ENCODE measurements at regions not wholly inside any gene's neighbourhood (a gene's known extent, or its start where the extent isn't known, plus 50 kb on each side); places are given as distances from the start of the nearest gene placed in this dataset.

GRCh38 chr13:95485518-95486144 lies 66.9 kb upstream of the CLDN10 start:
- peaks cover 6% of the 10 kb centered on the region for H3K27me3 ChIP-seq (ENCODE audit: control insufficient read depth, low read length)
- H4K20me1 ChIP-seq (ENCODE audit: control insufficient read depth, insufficient read depth, low read depth, low read length): no peaks in the 10 kb centered on the region
- no peaks in the 10 kb centered on the region for H3K36me3 ChIP-seq (ENCODE audit: control insufficient read depth, low read length)
- no peak overlapping the region for H3K27ac ChIP-seq (ENCODE audit: low read depth, low read length)
- H3K9me3 ChIP-seq (ENCODE audit: control insufficient read depth, insufficient read depth, low read length): no peaks in the 10 kb centered on the region
- H3F3A ChIP-seq (ENCODE audit: control insufficient read depth, insufficient read depth): no peaks in the 10 kb centered on the region
- no peak overlapping the region for H3K4me2 ChIP-seq (ENCODE audit: low read length)
- no peaks in the 10 kb centered on the region for H3K9me2 ChIP-seq (replicated peaks; ENCODE audit: control insufficient read depth, low read length)
- H3K4me1 ChIP-seq (ENCODE audit: control insufficient read depth, low read length): no peaks in the 10 kb centered on the region
- no peak overlapping the region for H3K4me3 ChIP-seq (ENCODE audit: low read length)
- no peaks in the 10 kb centered on the region for H3K79me2 ChIP-seq (ENCODE audit: control insufficient read depth, low read length)
- TF ChIP-seq EZH2phosphoT487 (IDR thresholded peaks at IDR 0.05; ENCODE audit: borderline replicate concordance, low read length): no peak
- TF ChIP-seq CTCF (IDR thresholded peaks at IDR 0.05; ENCODE audit: low read depth, low read length, poor library complexity, severe bottlenecking): no peak

DNA sequence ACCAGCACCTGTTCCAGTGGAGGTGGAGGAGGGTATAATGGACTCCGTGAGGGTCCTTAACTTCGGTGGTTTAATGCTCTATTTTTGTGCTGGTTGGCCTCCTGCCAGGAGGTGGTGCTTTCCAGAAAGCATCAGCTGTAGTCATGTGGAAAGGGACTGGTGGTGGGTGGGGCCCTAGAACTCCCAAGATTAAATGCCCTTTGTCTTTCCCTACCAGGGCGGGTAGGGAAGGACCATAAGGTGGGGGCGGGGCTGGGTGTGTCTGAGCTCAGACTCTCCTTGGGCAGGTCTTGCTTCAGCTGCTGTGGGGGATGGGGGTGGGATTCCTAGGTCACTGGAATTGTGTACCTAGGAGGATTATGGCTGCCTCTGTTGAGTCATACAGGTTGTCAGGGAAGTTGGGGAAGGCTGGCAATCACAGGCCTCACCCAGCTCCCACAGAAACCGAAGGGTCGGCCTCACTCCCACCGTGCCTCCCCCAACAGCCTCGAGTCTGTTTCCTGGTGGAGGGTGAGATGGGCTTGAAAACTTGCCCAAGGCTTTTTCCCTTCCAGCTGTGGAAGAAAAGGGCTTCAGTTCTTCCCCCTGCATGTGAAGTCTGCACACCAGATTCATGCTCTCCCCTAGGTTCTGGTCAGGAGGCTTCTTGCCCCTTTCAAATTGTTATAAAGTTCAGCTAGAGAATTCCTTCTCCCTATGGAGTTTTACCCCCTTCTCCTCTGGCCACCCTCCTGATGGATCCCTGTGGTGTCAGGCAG lies 60.3 kb upstream of the CLDN10 start:
- Histone ChIP-seq H3K4me3 (ENCODE audit: low read length) (no peak overlapping the region), H3K9me3 (ENCODE audit: control insufficient read depth, insufficient read depth, low read length) (no peaks in the 10 kb centered on the region), H3K4me1 (ENCODE audit: control insufficient read depth, low read length) (no peaks in the 10 kb centered on the region), H3K4me2 (ENCODE audit: low read length) (no peak overlapping the region), H4K20me1 (ENCODE audit: control insufficient read depth, insufficient read depth, low read depth, low read length) (no peaks in the 10 kb centered on the region), H3K36me3 (ENCODE audit: control insufficient read depth, low read length) (no peaks in the 10 kb centered on the region), H3K9me2 (replicated peaks; ENCODE audit: control insufficient read depth, low read length) (no peaks in the 10 kb centered on the region), H3K79me2 (ENCODE audit: control insufficient read depth, low read length) (no peaks in the 10 kb centered on the region), H3F3A (ENCODE audit: control insufficient read depth, insufficient read depth) (no peaks in the 10 kb centered on the region), H3K27ac (ENCODE audit: low read depth, low read length) (no peak overlapping the region), H3K27me3 (ENCODE audit: control insufficient read depth, low read length) (0 out of 2 replicates have a peak, but pooled peaks cover under 1% of the 10 kb centered on the region)
- TF ChIP-seq CTCF (IDR thresholded peaks at IDR 0.05; ENCODE audit: low read depth, low read length, poor library complexity, severe bottlenecking) (no peak), EZH2phosphoT487 (IDR thresholded peaks at IDR 0.05; ENCODE audit: borderline replicate concordance, low read length) (no peak)

DNA sequence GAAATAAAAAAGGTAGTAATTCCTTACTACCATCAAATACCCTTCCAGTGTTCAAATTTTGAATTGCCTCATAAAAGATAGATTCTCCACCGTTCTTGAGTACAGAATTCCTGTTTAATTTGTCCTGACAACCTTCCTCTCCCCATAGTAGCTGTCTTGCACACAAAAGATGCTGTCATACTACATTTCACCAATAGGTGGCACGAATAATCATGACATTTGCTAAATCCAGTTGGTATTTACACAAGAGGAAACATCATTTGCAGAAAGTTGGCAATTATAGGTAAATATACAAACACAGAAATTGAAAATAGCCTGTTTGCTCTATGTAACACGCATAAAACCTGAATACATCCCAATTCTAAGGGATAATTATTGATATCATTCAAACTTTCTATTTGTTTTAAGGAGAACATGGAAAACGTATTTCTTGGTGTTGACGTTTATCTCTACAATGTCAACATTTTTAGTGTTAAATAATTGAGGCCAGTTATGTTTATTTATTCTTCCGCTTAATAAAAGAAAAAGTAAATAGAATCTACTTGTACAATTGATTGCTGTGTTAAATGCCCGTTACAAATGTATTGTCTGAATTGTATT lies 58.3 kb upstream of the CLDN10 start:
- Histone ChIP-seq H3K9me2 (replicated peaks; ENCODE audit: control insufficient read depth, low read length) (no peaks in the 10 kb centered on the region), H3K4me1 (ENCODE audit: control insufficient read depth, low read length) (no peaks in the 10 kb centered on the region), H3K27me3 (ENCODE audit: control insufficient read depth, low read length) (0 out of 2 replicates have a peak, but pooled peaks cover 4% of the 10 kb centered on the region), H3K79me2 (ENCODE audit: control insufficient read depth, low read length) (no peaks in the 10 kb centered on the region), H3K4me2 (ENCODE audit: low read length) (no peak overlapping the region), H3K9me3 (ENCODE audit: control insufficient read depth, insufficient read depth, low read length) (no peaks in the 10 kb centered on the region), H3F3A (ENCODE audit: control insufficient read depth, insufficient read depth) (no peaks in the 10 kb centered on the region), H3K27ac (ENCODE audit: low read depth, low read length) (no peak overlapping the region), H4K20me1 (ENCODE audit: control insufficient read depth, insufficient read depth, low read depth, low read length) (no peaks in the 10 kb centered on the region), H3K36me3 (ENCODE audit: control insufficient read depth, low read length) (no peaks in the 10 kb centered on the region), H3K4me3 (ENCODE audit: low read length) (no peak overlapping the region)
- TF ChIP-seq CTCF (IDR thresholded peaks at IDR 0.05; ENCODE audit: low read depth, low read length, poor library complexity, severe bottlenecking) (peak; percentile 68), EZH2phosphoT487 (IDR thresholded peaks at IDR 0.05; ENCODE audit: borderline replicate concordance, low read length) (no peak)

Data from DOHH2 (cell line).